NCI-H69 (cell line): ENCODE measurements at regions not wholly inside any gene's neighbourhood (a gene's known extent, or its start where the extent isn't known, plus 50 kb on each side); places are given as distances from the start of the nearest gene placed in this dataset.
"Not testable (repeated sequence)": the region's sequence is repeated elsewhere in the genome, so short reads cannot be mapped to it uniquely, and the experiment has no call there.

Experiments
- DNase-seq: peaks from one replicate; lab custom pipeline; 2025; lab: John Stamatoyannopoulos, UW

- DNase-seq, result no peak
Observed at GRCh38 chr12:105457026-105457425, 126.5 kb downstream of the C12orf75 start.

GRCh38 chr12:105459760-105460330 is 129.4 kb downstream of the C12orf75 start:
- DNase-seq, result no peak

GRCh38 chr12:105461271-105461943 is 130.9 kb downstream of the C12orf75 start:
- DNase-seq, result no peak

GRCh38 chr12:105461944-105462762 is 131.7 kb downstream of the C12orf75 start:
- no peak for DNase-seq

GRCh38 chr12:105462831-105463230 is 132.3 kb downstream of the C12orf75 start:
- no peak for DNase-seq

- no peak for DNase-seq
Observed at GRCh38 chr12:105464406-105464805, 133.9 kb downstream of the C12orf75 start.

- DNase-seq, result no peak
Observed at GRCh38 chr12:105466231-105466900, 135.9 kb downstream of the C12orf75 start.

GRCh38 chr12:105466901-105467598 is 136.6 kb downstream of the C12orf75 start:
- no peak for DNase-seq

- DNase-seq, result no peak
Observed at GRCh38 chr12:105467710-105468366, 137.3 kb downstream of the C12orf75 start.

GRCh38 chr12:105468464-105468863 is 138.0 kb downstream of the C12orf75 start:
- DNase-seq, result no peak

- DNase-seq, result no peak
Observed at GRCh38 chr12:105469211-105469610, 138.7 kb downstream of the C12orf75 start.

- DNase-seq, result no peak
Observed at GRCh38 chr12:105469701-105470100, 139.2 kb downstream of the C12orf75 start.

GRCh38 chr12:105470102-105470501 is 139.6 kb downstream of the C12orf75 start:
- no peak for DNase-seq

- DNase-seq, result no peak
Observed at GRCh38 chr12:105470601-105471000, 140.1 kb downstream of the C12orf75 start.

GRCh38 chr12:105474672-105475071 is 144.2 kb downstream of the C12orf75 start:
- DNase-seq, result no peak

GRCh38 chr12:105476616-105477015 is 146.1 kb downstream of the C12orf75 start:
- DNase-seq, result no peak

GRCh38 chr12:105477873-105478272 is 147.4 kb downstream of the C12orf75 start:
- no peak for DNase-seq

- not testable (repeated sequence) for DNase-seq
Observed at GRCh38 chr12:105478788-105479187, 148.3 kb downstream of the C12orf75 start.

GRCh38 chr12:105479710-105480109 is 149.2 kb downstream of the C12orf75 start:
- no peak for DNase-seq

- no peak for DNase-seq
Observed at GRCh38 chr12:105480162-105480561, 149.7 kb downstream of the C12orf75 start.
